ENCODE measurements at regions not wholly inside any gene's neighbourhood (a gene's known extent, or its start where the extent isn't known, plus 50 kb on each side); places are given as distances from the start of the nearest gene placed in this dataset.
A peak's percentile ranks its signal among the peaks of the same experiment; 100 is the strongest.

GRCh38 chr10:28242555-28243204 is 60.2 kb downstream of the MPP7 start:
- no peak overlapping the region for H3K27ac ChIP-seq
- H3K4me3 ChIP-seq: no peak overlapping the region
- H3K9me3 ChIP-seq: no peaks in the 10 kb centered on the region
- H3K4me1 ChIP-seq: no peaks in the 10 kb centered on the region
- TF ChIP-seq POLR2A (IDR thresholded peaks at IDR 0.05) (no peak), CTCF (IDR thresholded peaks at IDR 0.05) (no peak)
- DNase-seq: no peak
- no peaks in the 10 kb centered on the region for H3K36me3 ChIP-seq
- no peaks in the 10 kb centered on the region for H3K27me3 ChIP-seq

GRCh38 chr10:28241741-28242399 is 61.0 kb downstream of the MPP7 start:
- H3K4me3 ChIP-seq: no peak overlapping the region
- H3K4me1 ChIP-seq: no peaks in the 10 kb centered on the region
- DNase-seq: peak in 1 of 3 donors; percentile 63

GRCh38 chr10:28240400-28240799 is 62.5 kb downstream of the MPP7 start:
- TF ChIP-seq CTCF (IDR thresholded peaks at IDR 0.05) (no peak), POLR2A (IDR thresholded peaks at IDR 0.05) (no peak)

More at GRCh38 chr10:28241741-28242399, 61.0 kb downstream of the MPP7 start:
- peak; percentile 75 to 96 (median 92) for TF ChIP-seq CTCF (IDR thresholded peaks at IDR 0.05)
- no peak for TF ChIP-seq POLR2A (IDR thresholded peaks at IDR 0.05)
- Histone ChIP-seq H3K27me3 (no peaks in the 10 kb centered on the region), H3K27ac (no peak overlapping the region), H3K36me3 (no peaks in the 10 kb centered on the region), H3K9me3 (no peaks in the 10 kb centered on the region)

GRCh38 chr10:28236591-28236990 is 66.3 kb downstream of the MPP7 start:
- no peak for TF ChIP-seq POLR2A (IDR thresholded peaks at IDR 0.05)
- no peak for TF ChIP-seq CTCF (IDR thresholded peaks at IDR 0.05)
- Histone ChIP-seq H3K27ac (no peak overlapping the region), H3K36me3 (no peaks in the 10 kb centered on the region), H3K4me1 (no peaks in the 10 kb centered on the region), H3K9me3 (no peaks in the 10 kb centered on the region), H3K4me3 (no peak overlapping the region), H3K27me3 (no peaks in the 10 kb centered on the region)
- no peak for DNase-seq

More at GRCh38 chr10:28240400-28240799, 62.5 kb downstream of the MPP7 start:
- DNase-seq: no peak
- Histone ChIP-seq H3K4me3 (no peak overlapping the region), H3K27me3 (no peaks in the 10 kb centered on the region), H3K27ac (no peak overlapping the region), H3K36me3 (no peaks in the 10 kb centered on the region), H3K4me1 (no peaks in the 10 kb centered on the region), H3K9me3 (no peaks in the 10 kb centered on the region)

GRCh38 chr10:28220811-28221210 is 82.1 kb downstream of the MPP7 start:
- Histone ChIP-seq H3K4me3 (no peak overlapping the region), H3K27me3 (no peaks in the 10 kb centered on the region), H3K4me1 (no peaks in the 10 kb centered on the region), H3K9me3 (no peaks in the 10 kb centered on the region), H3K27ac (no peak overlapping the region), H3K36me3 (no peaks in the 10 kb centered on the region)
- TF ChIP-seq POLR2A (IDR thresholded peaks at IDR 0.05): no peak
- no peak for TF ChIP-seq CTCF (IDR thresholded peaks at IDR 0.05)
- DNase-seq: no peak
